ENCODE measurements at regions not wholly inside any gene's neighbourhood (a gene's known extent, or its start where the extent isn't known, plus 50 kb on each side); places are given as distances from the start of the nearest gene placed in this dataset.

DNA sequence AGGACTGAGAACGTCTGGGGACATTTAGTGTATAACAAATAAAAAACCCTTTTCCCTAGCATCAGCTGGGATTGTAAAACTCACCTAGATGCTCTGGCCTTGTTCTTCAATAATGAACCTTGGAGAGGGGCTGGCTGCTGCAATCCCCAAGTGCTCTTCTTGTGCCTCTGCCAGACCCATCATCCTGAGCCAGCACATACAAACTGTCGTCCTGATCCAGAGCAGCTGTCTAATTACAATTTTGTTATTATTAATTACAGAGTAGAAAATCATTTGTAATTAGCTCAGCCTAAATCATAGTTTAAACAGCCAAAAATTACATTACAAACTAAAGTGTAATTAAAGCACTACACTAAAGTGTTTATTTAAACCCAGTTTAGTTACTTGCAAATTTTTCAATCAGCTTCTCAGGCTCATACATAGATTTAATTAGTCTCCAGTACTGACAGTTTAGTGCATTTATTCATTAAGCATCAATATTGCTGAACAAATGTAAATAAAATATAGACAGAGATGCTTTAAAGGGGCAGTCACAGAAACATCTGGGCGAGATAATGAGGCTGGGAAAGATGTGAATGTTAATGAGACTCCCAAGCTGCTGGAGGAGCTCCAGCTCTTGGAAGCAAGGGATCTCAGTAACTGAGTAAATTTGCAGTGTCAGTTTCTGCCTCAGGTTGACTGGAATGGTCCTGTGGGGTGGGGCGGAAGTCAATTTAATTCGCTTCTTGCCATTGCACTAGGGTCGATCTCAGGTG, 632.3 kb upstream of the TLE4 start:
- intact Hi-C loops (cut with micrococcal nuclease), result no loop called here
- POLR2A ChIA-PET, result no interaction called here
- Histone ChIP-seq H3K27ac (ENCODE audit: insufficient read depth, low read depth, low read length) (no peak overlapping the region), H3K4me2 (ENCODE audit: insufficient read depth, low read length) (no peak overlapping the region), H3K36me3 (ENCODE audit: control insufficient read depth in 2 of 2, extremely low read depth in 1 of 2, insufficient read depth in 2 of 2, low read length in 2 of 2) (no peaks in the 10 kb centered on the region), H3K9me1 (replicated peaks; ENCODE audit: control insufficient read depth, extremely low read depth, insufficient read depth, low read length) (no peaks in the 10 kb centered on the region), H3K4me3 (replicated peaks in 1 of 3; ENCODE audit: insufficient read depth in 1 of 3, low read depth in 1 of 3, low read length in 3 of 3) (no peak overlapping the region), H3K9ac (replicated peaks; ENCODE audit: extremely low read depth, insufficient read depth, low read length) (no peak overlapping the region), H2AFZ (ENCODE audit: low read depth, low read length) (no peak overlapping the region), H3K4me1 (ENCODE audit: control insufficient read depth, extremely low read depth, insufficient read depth, low read length) (no peaks in the 10 kb centered on the region), H3K27me3 (ENCODE audit: control insufficient read depth in 2 of 2, insufficient read depth in 2 of 2, low read length in 2 of 2) (no peaks in the 10 kb centered on the region), H3K79me2 (ENCODE audit: control insufficient read depth, insufficient read depth, low read length) (no peaks in the 10 kb centered on the region), H3K9me3 (replicated peaks; ENCODE audit: control insufficient read depth, insufficient read depth, low read length) (no peaks in the 10 kb centered on the region), H4K20me1 (replicated peaks; ENCODE audit: control insufficient read depth, extremely low read depth, insufficient read depth, low read length) (no peaks in the 10 kb centered on the region)
- no peak for FAIRE-seq
- no peak for DNase-seq (ENCODE audit: low read depth, low spot score)
- no TSS peak for BruUV-seq (replicated peaks)
- CTCF ChIA-PET, result interaction anchor here (1.1 to 1.2 kb wide), 2 partner anchors 17 to 68 kb away, joined by 3 read pairs; no protein-coding TSS in a partner anchor
- dilution Hi-C loops (cut with MboI; ENCODE audit: extremely low pct_ligation_motif_present, low sequenced_read_pairs), result no loop called here
- TF ChIP-seq FOS (IDR thresholded peaks at IDR 0.05; ENCODE audit: borderline replicate concordance, insufficient read depth, low read length), result no peak

DNA sequence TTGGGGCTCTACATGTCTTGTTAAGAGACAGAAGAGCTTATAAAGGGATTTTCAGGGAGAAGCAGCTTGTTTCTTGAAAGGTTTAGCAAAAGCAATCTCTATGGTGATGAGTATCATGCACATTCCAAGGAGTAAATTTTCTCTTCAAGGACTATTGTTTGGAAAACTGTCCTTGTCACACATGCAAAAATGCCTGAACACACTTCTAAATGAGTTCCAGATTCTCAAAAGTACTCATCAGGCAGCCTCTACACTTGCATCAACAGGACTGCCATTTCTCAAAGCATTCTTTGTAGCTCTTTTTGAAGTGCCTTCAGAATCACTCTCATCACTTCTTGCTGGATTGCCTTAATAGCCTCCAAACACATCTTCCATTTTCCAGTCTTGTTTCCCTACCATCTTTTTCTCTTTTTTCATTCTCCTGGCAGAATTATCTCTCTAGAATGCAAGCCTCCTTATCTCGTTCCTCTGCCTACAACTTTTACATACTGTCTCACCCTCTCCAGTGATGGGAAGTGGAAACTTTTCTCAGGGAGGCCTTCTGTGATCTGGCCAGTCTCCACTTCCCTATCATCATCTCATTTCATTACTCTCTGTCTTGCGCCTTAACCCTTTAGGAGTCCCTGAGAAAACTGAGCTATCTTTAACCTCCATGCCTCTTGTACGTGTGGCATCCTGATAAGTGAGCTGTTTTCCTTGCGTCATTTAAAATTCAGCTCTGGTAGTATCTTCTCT, 631.5 kb upstream of the TLE4 start:
- H3K9me3 ChIP-seq (replicated peaks; ENCODE audit: control insufficient read depth, insufficient read depth, low read length), result no peaks in the 10 kb centered on the region
- FAIRE-seq, result no peak
- no peaks in the 10 kb centered on the region for H3K27me3 ChIP-seq (ENCODE audit: control insufficient read depth in 2 of 2, insufficient read depth in 2 of 2, low read length in 2 of 2)
- H3K4me2 ChIP-seq (ENCODE audit: insufficient read depth, low read length), result no peak overlapping the region
- dilution Hi-C loops (cut with MboI; ENCODE audit: extremely low pct_ligation_motif_present, low sequenced_read_pairs), result no loop called here
- ChIA-PET CTCF (interaction anchor here (1.1 kb wide), 1 partner anchor 69 kb away, joined by 3 read pairs; no protein-coding TSS in a partner anchor), POLR2A (no interaction called here)
- H3K27ac ChIP-seq (ENCODE audit: insufficient read depth, low read depth, low read length), result no peak overlapping the region
- intact Hi-C loops (cut with micrococcal nuclease), result no loop called here
- no peak overlapping the region for H2AFZ ChIP-seq (ENCODE audit: low read depth, low read length)
- no peaks in the 10 kb centered on the region for H3K36me3 ChIP-seq (ENCODE audit: control insufficient read depth in 2 of 2, extremely low read depth in 1 of 2, insufficient read depth in 2 of 2, low read length in 2 of 2)
- no peak overlapping the region for H3K9ac ChIP-seq (replicated peaks; ENCODE audit: extremely low read depth, insufficient read depth, low read length)
- BruUV-seq (replicated peaks), result no TSS peak
- no peaks in the 10 kb centered on the region for H3K4me1 ChIP-seq (ENCODE audit: control insufficient read depth, extremely low read depth, insufficient read depth, low read length)
- no peak overlapping the region for H3K4me3 ChIP-seq (replicated peaks in 1 of 3; ENCODE audit: insufficient read depth in 1 of 3, low read depth in 1 of 3, low read length in 3 of 3)
- H4K20me1 ChIP-seq (replicated peaks; ENCODE audit: control insufficient read depth, extremely low read depth, insufficient read depth, low read length), result no peaks in the 10 kb centered on the region
- no peaks in the 10 kb centered on the region for H3K9me1 ChIP-seq (replicated peaks; ENCODE audit: control insufficient read depth, extremely low read depth, insufficient read depth, low read length)
- TF ChIP-seq, protein P1, sequence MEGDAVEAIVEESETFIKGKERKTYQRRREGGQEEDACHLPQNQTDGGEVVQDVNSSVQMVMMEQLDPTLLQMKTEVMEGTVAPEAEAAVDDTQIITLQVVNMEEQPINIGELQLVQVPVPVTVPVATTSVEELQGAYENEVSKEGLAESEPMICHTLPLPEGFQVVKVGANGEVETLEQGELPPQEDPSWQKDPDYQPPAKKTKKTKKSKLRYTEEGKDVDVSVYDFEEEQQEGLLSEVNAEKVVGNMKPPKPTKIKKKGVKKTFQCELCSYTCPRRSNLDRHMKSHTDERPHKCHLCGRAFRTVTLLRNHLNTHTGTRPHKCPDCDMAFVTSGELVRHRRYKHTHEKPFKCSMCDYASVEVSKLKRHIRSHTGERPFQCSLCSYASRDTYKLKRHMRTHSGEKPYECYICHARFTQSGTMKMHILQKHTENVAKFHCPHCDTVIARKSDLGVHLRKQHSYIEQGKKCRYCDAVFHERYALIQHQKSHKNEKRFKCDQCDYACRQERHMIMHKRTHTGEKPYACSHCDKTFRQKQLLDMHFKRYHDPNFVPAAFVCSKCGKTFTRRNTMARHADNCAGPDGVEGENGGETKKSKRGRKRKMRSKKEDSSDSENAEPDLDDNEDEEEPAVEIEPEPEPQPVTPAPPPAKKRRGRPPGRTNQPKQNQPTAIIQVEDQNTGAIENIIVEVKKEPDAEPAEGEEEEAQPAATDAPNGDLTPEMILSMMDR (IDR thresholded peaks at IDR 0.05; ENCODE audit: extremely low read depth in 1 of 2, insufficient read depth in 1 of 2, low read depth in 1 of 2, low read length in 2 of 2), result no peak
- TF ChIP-seq POLR2AphosphoS5 (IDR thresholded peaks at IDR 0.05; ENCODE audit: insufficient read depth, low read depth, low read length), result no peak
- no peak for TF ChIP-seq GATA2 (IDR thresholded peaks at IDR 0.05; ENCODE audit: insufficient read depth, insufficient read length, low read depth, low read length)
- no peak for TF ChIP-seq MYC (IDR thresholded peaks at IDR 0.05; ENCODE audit: low read depth, low read length)
- TF ChIP-seq POLR2A (IDR thresholded peaks at IDR 0.05; ENCODE audit: low read depth, low read length), result no peak
- TF ChIP-seq, protein P2, sequence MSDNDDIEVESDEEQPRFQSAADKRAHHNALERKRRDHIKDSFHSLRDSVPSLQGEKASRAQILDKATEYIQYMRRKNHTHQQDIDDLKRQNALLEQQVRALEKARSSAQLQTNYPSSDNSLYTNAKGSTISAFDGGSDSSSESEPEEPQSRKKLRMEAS (IDR thresholded peaks at IDR 0.05; ENCODE audit: insufficient read depth, insufficient read length), result no peak
- TF ChIP-seq EZH2 (IDR thresholded peaks at IDR 0.05; ENCODE audit: borderline replicate concordance, low read depth, low read length, severe bottlenecking), result no peak
- no peak for TF ChIP-seq JUN (IDR thresholded peaks at IDR 0.05; ENCODE audit: borderline replicate concordance, insufficient read depth, insufficient read length, low read depth)
- no peak for TF ChIP-seq FOS (IDR thresholded peaks at IDR 0.05; ENCODE audit: borderline replicate concordance, insufficient read depth, low read length)
- no peaks in the 10 kb centered on the region for H3K79me2 ChIP-seq (ENCODE audit: control insufficient read depth, insufficient read depth, low read length)
- DNase-seq (ENCODE audit: low read depth, low spot score), result no peak
